SKM-1 (cell line): ENCODE measurements at regions not wholly inside any gene's neighbourhood (a gene's known extent, or its start where the extent isn't known, plus 50 kb on each side); places are given as distances from the start of the nearest gene placed in this dataset.

Experiments
- DNase-seq: peaks from one replicate; lab custom pipeline; 2025; ENCODE audit not compliant: unreplicated experiment; lab: John Stamatoyannopoulos, UW

DNA sequence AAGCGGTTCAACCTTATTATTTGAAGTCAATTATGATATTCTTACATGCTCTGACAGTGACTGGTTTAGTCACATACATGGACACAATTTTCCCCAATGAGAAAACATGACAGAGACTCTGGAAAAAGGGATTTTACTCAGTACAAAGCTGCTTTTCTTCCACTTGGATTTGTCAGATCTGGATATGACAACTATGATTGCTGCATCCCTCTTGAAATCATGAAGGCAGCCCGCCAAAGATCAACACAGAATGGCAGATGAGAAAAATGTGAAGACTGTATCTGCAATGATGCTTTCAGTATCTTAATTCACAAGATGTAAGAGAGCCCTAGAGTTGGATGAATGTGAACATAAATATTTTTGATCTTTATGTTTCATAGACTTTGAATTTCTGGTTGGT lies 439.6 kb downstream of the CDH8 start:
- no peak for DNase-seq

DNA sequence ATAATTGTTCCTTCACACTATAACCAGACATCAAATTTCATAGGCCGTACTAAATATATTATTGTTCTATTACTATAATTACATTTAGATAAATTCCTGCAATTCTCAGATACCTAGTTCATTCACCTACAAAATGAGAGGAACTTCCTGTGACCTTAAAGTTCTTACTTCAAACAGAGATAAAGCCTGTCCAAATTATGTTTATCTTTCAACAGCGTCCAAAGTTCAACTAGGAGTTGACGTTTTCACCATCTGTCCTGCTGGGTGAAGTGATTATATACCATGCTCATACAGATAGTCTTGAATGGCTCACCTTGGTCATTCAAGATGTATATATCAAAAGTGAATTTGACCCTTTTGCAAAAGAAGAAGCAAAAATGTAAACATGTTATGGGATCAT lies 440.6 kb downstream of the CDH8 start:
- DNase-seq: no peak

DNA sequence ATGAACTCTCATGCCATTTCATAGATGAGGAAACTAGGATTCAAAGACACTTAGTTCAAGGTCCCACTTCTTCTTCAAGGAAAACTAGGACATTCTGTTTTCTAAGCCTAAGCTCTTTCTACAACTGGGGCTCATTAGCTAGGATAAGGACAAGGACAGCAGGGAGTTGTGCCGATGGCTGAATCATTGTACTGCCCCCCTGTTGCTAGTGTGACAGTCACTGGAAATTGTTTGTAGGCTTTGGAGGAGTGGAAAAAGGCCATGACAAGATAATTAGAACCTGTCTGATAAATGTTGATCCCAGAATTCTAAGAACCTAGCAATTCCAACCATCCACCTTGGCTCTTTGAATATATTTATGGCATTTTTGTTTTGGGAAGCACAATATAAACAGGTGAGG lies 445.7 kb downstream of the CDH8 start:
- no peak for DNase-seq

DNA sequence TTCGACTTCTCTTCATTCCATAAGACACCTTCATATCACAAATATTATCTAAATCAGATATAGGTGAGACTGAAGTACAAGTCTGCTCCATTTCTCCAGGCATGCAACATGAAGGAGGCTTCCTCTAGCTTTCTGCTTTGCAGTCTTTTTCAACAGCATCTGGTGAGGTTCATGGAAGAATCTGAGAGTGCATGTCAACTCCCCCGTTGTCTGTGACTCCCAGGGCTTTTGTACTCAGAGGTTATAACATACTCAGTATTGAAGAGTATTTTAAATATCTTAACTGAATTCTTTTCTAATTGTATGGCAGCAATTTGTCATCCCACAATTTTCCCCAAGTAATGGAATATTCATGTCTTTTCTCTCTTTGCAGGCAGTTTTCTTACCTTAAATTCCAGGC lies 448.7 kb downstream of the CDH8 start:
- DNase-seq: no peak

DNA sequence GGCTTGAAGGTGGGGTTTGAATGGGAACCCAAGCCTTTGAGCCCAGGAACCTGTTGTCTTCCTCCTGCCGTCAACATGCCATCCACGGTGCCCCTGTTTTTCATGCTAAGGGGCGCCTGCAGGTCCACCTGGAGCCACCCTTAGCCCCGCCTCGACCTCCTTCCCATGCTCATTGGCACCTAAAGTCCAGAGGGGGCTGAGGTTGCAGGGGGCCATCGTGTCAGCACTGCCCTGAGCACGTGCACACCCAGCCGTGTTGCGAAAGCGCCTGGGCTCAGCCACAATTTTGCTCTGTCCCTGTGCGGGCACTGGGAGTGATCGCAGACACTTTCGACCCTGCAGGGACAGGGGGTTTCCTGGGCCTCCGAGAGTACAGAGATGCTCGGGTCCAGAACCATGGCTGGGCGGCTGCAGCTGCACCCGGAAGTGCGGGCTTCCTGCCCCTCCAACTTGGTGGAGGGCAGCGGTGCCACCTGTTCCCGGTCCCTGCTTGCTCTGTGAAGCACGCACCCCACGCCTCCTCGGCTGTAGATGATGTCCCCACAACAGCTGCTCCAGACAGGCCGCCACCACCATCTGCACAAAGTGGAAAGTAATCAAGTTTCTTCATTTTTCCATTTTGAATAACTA lies 454.7 kb downstream of the CDH8 start:
- DNase-seq: no peak

DNA sequence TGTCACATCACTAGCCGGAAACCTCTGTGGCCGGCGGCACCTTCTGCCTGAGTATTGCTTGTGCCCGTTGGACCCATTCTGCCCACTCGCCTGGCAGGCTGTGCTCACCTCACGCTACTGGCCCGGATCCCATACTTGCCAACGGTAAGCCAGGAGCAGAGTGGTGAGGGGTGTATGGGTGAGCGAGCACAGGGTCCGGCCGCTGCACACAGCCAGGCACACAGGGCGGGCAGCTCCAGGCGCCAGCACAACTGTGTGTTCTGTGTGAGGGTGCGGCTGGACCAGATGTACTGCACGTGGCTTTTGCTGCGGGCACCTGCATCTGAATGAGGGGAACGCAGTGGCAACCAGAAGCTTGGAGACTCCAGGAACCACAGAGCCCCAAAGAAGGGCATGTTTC lies 455.7 kb downstream of the CDH8 start:
- no peak for DNase-seq

DNA sequence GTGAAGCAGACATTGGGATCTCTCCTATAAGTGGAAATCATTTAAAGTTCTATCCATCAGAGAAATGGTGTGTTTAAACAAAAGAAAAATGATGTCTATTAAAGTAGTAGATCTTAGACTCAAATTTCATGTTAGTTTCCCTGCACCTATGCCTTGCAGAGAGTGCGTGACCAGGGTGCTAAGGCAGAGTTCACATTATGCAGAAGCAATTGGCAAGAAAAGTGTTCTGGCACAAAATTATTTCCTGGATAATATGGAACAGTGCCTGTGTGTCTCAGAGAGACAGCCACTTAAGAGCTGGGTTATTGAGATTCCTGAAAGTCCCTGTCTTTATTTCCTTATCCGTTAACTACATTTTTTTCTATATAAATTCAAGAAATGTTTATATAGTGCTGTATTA lies 457.0 kb downstream of the CDH8 start:
- no peak for DNase-seq

DNA sequence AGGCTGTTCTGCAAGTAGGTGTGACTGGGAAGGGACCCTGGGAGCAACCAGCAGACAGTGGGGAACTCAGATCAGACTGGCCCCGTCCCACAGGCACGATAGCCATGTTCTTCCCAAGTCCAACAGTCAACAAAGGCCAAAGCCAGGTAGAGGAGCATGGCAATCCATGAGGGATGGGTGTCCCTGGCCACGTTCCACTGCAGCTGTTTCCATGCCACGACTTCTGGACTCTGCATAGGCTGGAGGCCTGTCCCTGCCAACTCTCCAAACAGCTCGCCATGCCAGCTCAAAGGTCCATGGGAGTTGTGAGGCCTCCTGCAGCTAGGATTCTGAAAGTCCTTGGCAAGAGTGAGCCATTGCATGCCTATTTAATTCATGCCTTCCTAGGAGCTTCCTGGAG lies 459.8 kb downstream of the CDH8 start:
- DNase-seq: no peak

DNA sequence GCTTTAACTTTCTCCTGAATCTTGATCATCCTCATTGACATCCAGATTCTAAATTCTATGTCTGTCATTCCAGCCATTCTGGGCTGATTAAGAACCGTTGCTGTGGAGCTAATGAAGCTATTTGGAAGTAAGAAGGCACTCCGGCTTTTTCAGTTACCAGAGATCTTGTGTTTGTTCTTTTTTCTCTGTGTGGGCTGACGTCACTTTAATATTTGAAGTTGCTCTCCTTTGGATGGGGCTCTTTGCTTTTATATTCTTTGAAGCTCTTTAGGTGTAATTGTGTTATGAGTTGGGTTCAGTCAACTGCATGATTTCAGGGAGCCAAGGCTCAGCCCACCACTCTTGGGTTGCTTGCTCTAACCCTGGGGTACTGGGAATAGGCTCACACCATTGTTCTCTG lies 460.6 kb downstream of the CDH8 start:
- no peak for DNase-seq

DNA sequence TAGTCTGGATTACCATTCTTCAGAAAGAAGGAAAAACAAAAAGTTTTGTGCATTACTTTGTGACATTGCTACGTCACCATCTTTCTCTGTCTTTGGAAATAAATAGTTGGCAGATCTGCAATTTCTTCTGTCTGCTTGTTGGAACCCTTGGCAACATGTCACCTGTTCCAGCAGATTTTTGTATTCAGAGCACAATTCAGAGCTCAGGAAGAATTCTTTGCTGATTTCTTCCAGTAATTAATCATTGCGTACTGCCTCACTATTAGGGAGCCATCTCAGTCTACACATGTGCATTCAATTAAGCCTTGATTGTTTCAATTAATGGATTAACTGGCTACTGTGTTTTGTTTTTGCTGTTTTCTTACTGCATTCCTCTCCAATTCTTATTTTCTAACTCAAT lies 467.2 kb downstream of the CDH8 start:
- DNase-seq: no peak

DNA sequence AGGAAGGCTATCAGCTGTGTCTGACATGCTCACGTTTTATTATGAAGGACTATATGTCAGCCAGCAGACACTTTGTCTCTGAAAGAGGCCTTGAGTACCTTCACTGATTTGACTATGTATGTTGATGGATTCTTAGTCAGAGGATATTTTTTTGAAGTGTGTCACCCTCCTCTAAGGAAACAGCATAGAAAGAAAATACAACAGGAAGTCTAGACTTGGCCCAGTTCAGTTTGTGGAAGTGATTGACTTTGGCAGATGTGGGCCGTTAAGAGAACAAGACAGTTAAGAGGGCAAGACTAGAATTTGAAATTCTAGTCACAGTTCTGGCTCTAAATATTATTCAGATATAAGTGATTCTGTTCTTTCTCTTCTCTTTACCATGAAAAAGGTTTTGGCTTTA lies 471.5 kb downstream of the CDH8 start:
- no peak for DNase-seq

DNA sequence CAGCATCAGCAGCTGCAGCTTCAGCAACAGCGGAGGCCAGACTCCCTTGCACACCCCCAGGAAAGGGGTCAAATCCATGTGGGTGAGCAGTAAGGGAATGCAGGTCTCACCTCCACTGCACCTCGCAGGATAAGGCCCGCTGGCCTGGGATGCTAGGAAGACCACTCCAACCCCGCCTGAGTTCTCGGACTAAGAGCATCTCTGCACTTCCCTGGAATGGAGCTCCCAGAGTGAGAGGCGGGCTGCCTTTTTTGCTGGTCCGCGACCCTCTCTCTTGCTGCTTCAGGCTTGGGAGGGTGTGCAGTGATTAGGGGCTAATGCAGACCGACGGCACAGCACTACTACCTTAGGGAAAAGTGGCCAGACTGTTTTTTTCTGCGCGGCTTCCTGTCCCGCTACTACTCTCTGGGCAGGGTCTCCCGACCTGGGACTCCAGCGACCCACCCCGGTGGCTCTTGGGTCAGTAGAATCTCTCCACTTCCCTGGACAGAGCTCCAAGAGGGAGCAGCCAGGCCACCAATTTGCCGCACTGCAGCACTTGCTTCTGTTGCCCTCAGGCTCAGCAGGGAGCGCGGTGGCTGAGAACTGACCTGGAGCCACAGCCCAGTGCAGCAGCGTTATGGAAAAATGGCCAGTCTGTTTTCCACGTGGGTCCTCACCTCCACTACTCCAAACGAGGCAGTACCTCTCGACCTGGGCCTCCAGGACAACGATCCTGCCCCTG lies 480.4 kb downstream of the CDH8 start:
- no peak for DNase-seq

DNA sequence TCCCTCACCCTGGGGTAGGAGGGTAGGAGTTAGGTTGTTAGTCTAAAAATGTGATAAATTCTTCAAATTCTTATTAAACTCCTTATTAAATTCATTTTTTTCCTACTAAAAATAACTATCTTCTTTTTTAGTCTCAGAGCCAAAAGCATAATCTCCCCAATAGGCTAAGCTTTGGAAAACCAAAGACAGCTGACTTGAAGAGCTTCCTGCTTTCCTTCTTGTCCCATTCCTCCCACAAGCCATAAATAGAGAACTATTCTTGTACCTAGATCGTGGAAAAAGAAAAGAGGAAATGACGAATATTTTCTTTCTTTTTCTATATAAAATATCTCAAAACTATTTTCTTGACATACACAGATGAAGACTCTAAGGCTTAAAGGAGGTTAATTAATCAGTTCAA lies 486.9 kb downstream of the CDH8 start:
- DNase-seq: no peak

DNA sequence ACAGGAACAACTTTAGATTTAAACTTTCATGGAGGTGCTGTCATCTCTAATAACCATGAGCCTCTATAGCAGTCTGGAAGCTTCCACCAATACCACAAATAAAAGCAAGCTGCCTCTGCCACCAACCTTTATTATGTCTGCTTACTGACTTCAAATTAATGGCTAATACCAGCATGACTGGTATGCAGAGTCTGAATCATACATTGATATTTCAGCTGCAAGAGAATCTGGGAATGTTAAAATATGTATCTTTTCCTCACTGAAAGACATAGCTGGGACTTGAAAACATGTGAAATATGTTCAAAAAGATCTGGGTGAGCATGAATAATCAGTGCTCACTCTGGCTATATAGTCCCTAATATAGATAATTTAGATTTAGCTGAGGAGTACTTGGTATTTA lies 488.6 kb downstream of the CDH8 start:
- DNase-seq: no peak

DNA sequence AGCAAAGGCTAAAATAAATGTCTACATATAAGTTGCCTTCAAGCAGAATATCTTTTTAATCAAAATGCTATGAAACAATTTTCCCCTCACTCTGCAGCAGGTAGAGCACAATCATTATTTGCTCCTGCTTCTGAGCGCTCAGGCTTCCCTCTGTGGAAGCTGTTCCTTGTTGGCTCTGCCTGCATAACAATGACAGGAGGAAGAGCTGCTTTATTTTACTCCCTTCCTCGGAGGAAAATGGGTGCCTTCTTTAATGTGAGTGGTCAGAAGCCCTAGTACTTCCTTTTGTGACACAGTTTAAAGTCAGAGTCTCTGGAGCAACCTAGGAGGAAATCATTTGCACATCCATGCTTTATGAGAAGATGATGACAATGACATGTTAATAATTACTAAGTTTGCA lies 492.1 kb downstream of the CDH8 start:
- DNase-seq: no peak

DNA sequence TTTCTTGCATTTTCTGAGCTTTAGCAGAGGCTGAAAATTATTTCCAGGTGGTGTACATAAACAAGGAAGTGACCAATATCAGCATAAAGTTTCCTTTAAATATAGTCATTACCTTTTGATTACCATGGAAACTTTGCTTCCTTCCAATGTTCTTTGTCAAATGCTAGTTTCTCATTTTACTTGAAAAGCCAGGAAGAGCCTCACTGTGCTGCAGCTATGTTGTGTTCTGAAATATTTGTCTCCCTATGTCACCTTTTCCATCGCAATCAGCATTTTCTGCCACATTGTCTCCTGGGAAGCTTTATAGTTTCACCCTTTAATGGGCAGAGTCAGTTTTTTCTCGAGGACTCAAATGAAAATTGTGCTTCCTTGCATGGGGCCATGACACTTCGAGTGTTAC lies 496.0 kb downstream of the CDH8 start:
- no peak for DNase-seq

DNA sequence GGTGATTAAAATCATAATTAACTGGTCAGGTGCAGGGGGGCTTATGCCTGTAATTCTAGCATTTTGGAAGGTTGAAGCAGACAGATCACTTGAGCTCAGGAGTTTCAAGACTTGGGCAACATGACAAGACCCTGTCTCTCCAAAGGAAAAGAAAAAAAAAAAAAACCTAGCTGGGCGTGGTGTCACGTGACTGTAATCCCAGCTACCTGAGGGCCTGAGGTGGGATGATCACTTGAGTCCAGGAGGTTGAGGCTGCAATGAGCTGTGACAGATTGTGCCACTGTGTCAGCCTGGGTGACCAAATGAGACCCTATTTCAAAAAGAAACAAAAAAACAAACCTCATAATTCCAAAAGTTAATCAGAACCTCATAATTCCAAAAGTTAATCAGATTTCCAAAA lies 505.5 kb downstream of the CDH8 start:
- no peak for DNase-seq

DNA sequence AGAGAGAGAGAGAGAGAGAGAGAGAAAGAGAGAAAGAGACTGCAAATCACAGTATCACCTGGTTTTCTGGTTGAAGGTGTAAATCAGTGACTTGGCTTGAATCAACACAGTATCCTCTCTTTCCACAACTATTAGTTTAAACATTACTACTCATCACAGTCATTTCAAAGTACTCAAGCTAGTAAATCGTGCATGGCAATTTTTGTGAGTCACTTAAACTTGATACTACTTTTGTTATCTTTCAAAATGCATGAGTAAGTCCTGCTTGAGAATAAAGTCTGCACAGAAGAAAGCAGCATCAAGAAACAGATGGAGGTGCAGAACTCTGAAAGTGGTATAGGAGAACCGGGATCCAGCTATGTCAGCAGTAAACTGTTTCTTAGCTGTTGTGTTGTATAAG lies 535.4 kb downstream of the CDH8 start:
- no peak for DNase-seq

DNA sequence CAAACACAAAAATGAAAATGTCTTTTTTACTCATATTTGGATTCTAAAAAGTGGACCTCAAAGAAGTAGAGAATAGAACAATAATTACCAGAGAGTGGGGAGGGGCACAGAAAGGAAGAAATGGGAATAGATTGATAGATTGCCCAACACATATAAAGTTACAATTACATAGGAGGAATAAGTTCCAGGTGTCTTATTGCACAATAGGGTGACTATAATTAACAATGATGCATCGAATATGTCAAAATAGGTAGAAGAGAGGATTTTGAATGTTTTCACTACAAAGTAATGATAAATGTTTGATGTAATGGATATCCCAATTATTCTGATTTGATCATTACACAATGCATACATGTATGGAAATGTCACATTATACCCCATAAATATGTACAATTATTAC lies 556.0 kb downstream of the CDH8 start:
- DNase-seq: no peak

DNA sequence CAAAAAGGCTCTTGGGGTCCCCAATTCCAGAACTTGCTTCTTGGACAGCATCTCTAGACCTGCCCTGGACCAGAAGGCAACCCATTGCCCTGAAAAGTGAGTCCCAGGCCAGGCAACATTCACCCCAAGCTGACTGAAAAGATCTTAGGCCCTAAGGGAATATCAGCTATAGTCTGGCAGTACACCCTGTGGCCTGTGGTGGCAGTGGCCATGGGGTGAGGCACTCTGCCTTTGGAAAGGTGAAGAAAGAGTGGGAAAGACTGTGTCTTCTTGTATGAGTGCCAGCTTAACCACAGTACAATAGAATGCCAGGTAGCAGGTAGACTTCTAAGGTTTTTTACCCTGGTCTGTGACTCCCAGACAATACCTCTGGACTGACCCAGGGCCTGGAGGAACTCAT lies 564.5 kb downstream of the CDH8 start:
- DNase-seq: no peak

DNA sequence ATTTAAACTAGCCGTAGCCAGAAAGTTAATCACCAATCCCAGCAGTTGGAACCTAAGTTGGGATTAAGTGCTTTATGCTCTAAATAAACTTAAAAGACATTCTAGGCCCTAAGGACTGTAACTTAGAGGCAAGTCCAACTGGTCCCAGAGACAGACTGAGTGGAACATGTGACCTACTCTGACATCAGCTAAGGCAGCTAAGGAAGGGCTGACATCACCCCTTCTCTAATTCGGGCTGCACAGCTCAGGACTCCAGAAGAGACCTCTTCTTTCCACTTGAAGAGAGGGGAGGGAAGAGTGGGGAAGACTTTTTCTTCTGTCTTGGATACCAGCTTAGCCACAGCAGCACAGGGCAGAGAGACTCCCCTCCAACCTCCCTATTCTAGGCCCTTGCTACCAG lies 565.2 kb downstream of the CDH8 start:
- DNase-seq: no peak

DNA sequence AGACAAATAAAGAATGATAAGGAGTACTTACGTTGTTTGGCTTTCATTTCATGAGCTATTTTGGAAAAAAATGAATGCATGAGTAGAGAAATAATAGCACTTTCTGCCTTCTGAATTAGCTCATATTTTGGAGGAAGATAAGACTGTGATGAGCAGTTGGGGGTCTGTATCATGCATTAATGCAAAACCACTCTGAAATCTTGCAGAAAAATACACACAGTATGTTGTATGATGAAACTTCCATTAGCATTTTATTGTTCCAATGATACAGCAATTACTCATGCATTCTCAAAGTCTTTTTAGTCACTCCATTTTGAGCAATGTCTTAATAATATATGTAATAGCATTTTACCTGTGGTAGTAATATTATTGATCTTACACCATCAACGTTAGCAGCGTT lies 571.0 kb downstream of the CDH8 start:
- DNase-seq: no peak

DNA sequence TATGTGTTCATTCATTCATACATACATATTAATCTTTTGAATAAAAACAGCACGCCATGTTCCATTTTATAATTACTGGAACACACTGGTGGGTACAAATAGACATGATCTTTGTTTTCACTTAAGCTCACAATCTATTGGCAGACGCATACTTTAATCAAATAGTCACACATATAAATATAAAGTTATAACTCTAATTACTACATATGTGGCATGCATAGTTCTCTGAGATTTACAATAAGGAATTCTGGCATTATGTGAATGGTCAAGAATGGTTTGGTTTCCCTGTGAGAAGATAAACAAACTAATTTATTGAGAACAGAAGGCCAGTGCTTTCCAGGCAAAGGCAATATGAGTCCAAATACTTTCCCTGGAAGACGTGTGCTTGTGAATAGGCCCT lies 576.2 kb downstream of the CDH8 start:
- no peak for DNase-seq
